SH-SY5Y (cell line): ENCODE measurements at regions not wholly inside any gene's neighbourhood (a gene's known extent, or its start where the extent isn't known, plus 50 kb on each side); places are given as distances from the start of the nearest gene placed in this dataset.

Experiments
- GATA2 ChIP-seq: IDR thresholded peaks from 2 replicates; pipeline ENCODE4 v1.6.1; 2011; ENCODE audit warnings: mild to moderate bottlenecking, low read depth, low read length
- GATA3 ChIP-seq: IDR thresholded peaks from 2 replicates; pipeline ENCODE4 v1.6.1; 2011; ENCODE audit warnings: low read depth, mild to moderate bottlenecking, low read length, moderate library complexity

DNA sequence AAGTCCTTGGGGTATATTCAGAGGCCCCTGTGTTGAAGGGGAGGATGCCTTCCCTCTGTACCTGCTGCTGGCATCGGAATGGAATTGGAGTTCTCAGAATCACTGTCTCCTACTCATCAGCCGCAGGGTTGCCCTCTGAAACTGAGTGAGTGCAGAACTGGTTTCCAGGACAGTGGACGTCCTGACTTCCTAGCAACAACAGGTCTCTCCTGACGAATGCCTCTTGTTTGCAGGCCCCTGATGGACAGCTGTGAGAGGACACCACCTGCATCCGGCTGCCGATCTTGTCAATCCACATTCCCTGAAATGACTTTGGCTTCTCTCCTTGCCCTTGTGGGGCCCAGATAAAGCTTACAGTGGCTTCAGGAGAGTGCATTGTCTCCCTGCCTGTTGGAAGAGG, 274.5 kb downstream of the NSG2 start:
- TF ChIP-seq GATA2 (no peak), GATA3 (no peak)
